ENCODE measurements at regions not wholly inside any gene's neighbourhood (a gene's known extent, or its start where the extent isn't known, plus 50 kb on each side); places are given as distances from the start of the nearest gene placed in this dataset.

DNA sequence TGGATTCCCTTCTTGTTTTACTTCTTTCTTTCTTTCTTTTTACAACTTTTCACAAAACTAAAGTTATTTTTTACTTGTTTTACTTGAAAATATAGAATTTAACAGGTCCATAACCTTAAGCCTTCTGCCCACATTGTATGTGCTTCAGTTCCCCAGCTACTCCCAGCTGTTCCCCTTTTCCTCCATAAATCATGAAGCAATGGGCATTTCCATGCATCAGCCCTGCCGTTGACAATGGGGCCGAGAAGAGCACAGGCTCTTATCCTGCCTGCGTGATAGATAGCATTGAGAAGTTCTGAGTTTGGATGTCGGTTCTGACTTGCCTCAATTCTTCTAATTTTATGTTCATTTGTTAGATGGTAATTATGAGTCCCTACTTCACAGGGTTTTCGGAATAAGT, 583.8 kb downstream of the CDH26 start:
- Histone ChIP-seq H3K9ac (ENCODE audit: insufficient read depth in 1 of 2, low read length in 2 of 2) (no peak overlapping the region), H3K4me1 (ENCODE audit: control insufficient read depth in 5 of 5, insufficient read depth in 5 of 5, low read length in 5 of 5) (peaks cover 0 to 5% (median 0%) of the 10 kb centered on the region in 5 donors), H3K27me3 (ENCODE audit: control insufficient read depth in 3 of 3, insufficient read depth in 3 of 3, low read length in 2 of 3) (no peaks in the 10 kb centered on the region), H3K9me3 (ENCODE audit: control insufficient read depth in 4 of 4, insufficient read depth in 3 of 4, low read length in 3 of 4) (no peaks in the 10 kb centered on the region), H3K27ac (ENCODE audit: low read depth in 1 of 2, low read length in 1 of 2) (no peak overlapping the region), H3K4me3 (no peak overlapping the region), H3K36me3 (ENCODE audit: control insufficient read depth in 4 of 4, insufficient read depth in 4 of 4, low read length in 4 of 4) (no peaks in the 10 kb centered on the region)
- 32 to 36% methylated on average over 5 of the region's 5 CpGs for WGBS, 2 donors
- ATAC-seq (ENCODE audit: insufficient read depth, low FRiP score) (no peak), DNase-seq (no peak)
- TF ChIP-seq, protein P1, sequence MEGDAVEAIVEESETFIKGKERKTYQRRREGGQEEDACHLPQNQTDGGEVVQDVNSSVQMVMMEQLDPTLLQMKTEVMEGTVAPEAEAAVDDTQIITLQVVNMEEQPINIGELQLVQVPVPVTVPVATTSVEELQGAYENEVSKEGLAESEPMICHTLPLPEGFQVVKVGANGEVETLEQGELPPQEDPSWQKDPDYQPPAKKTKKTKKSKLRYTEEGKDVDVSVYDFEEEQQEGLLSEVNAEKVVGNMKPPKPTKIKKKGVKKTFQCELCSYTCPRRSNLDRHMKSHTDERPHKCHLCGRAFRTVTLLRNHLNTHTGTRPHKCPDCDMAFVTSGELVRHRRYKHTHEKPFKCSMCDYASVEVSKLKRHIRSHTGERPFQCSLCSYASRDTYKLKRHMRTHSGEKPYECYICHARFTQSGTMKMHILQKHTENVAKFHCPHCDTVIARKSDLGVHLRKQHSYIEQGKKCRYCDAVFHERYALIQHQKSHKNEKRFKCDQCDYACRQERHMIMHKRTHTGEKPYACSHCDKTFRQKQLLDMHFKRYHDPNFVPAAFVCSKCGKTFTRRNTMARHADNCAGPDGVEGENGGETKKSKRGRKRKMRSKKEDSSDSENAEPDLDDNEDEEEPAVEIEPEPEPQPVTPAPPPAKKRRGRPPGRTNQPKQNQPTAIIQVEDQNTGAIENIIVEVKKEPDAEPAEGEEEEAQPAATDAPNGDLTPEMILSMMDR (IDR thresholded peaks at IDR 0.05; ENCODE audit: control extremely low read depth, extremely low read depth), result no peak

DNA sequence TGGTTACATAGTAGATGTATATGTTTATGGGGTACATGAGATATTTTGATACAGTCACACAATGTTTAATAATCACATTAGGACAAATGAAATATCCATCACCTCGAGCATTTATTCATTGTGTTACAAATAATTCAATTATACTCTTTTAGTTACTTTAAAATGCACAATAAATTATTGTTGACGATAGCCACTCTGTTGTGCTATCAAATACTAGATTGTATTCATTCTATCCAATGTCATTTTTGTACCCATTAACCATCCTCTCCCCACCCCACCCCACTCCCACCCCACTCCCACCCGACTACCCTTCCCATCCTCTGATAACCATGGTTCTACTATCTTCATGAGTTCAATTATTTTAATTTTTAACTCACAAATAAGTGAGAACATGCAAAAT, 585.4 kb downstream of the CDH26 start:
- 85 to 88% methylated on average over 3 of the region's 3 CpGs for WGBS, 2 donors
- DNase-seq (no peak), ATAC-seq (ENCODE audit: insufficient read depth, low FRiP score) (no peak)
- Histone ChIP-seq H3K9me3 (ENCODE audit: control insufficient read depth in 4 of 4, insufficient read depth in 3 of 4, low read length in 3 of 4) (no peaks in the 10 kb centered on the region), H3K9ac (ENCODE audit: insufficient read depth in 1 of 2, low read length in 2 of 2) (no peak overlapping the region), H3K4me3 (no peak overlapping the region), H3K4me1 (ENCODE audit: control insufficient read depth in 5 of 5, insufficient read depth in 5 of 5, low read length in 5 of 5) (peaks cover 0 to 5% (median 0%) of the 10 kb centered on the region in 5 donors), H3K27ac (ENCODE audit: low read depth in 1 of 2, low read length in 1 of 2) (no peak overlapping the region), H3K27me3 (ENCODE audit: control insufficient read depth in 3 of 3, insufficient read depth in 3 of 3, low read length in 2 of 3) (no peaks in the 10 kb centered on the region), H3K36me3 (ENCODE audit: control insufficient read depth in 4 of 4, insufficient read depth in 4 of 4, low read length in 4 of 4) (no peaks in the 10 kb centered on the region)
- TF ChIP-seq, protein P1 (IDR thresholded peaks at IDR 0.05; ENCODE audit: control extremely low read depth, extremely low read depth), result no peak

- DNase-seq (peak in 1 of 3 donors; percentile 41), ATAC-seq (ENCODE audit: insufficient read depth, low FRiP score) (no peak)
- TF ChIP-seq, protein P1 (IDR thresholded peaks at IDR 0.05; ENCODE audit: control extremely low read depth, extremely low read depth), result no peak
- Histone ChIP-seq H3K9me3 (ENCODE audit: control insufficient read depth in 4 of 4, insufficient read depth in 3 of 4, low read length in 3 of 4) (peaks cover 0 to 7% (median 0%) of the 10 kb centered on the region in 4 donors), H3K4me3 (no peak overlapping the region), H3K27ac (ENCODE audit: low read depth in 1 of 2, low read length in 1 of 2) (no peak overlapping the region), H3K9ac (ENCODE audit: insufficient read depth in 1 of 2, low read length in 2 of 2) (no peak overlapping the region), H3K36me3 (ENCODE audit: control insufficient read depth in 4 of 4, insufficient read depth in 4 of 4, low read length in 4 of 4) (no peaks in the 10 kb centered on the region), H3K4me1 (ENCODE audit: control insufficient read depth in 5 of 5, insufficient read depth in 5 of 5, low read length in 5 of 5) (no peaks in the 10 kb centered on the region), H3K27me3 (ENCODE audit: control insufficient read depth in 3 of 3, insufficient read depth in 3 of 3, low read length in 2 of 3) (peaks cover 0 to 6% (median 0%) of the 10 kb centered on the region in 3 donors)
- WGBS, 2 donors, result 72 to 76% methylated on average over 5 of the region's 5 CpGs
These were observed 594.9 kb downstream of the CDH26 start for GRCh38 chr20:60553095-60553494.

DNA sequence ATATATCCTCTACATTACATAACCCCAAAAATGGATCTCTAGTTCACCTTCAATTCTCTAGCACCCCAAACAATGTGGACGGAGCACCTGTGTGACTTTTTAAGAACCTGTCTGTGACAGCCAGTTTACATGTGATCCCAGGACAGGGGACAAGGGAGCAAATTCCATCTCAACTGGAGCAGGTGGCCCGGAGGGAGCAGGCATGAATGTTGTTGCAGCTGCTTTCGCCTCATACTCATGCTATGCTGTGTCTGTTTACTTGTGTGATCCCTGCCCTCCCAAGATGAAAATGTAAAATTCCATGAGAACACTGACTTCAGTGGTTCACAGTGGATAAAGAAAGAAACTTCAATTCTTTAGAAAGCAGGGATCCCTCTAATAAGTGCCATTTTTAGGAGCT, 600.3 kb downstream of the CDH26 start:
- Histone ChIP-seq H3K4me3 (no peak overlapping the region), H3K4me1 (ENCODE audit: control insufficient read depth in 5 of 5, insufficient read depth in 5 of 5, low read length in 5 of 5) (no peaks in the 10 kb centered on the region), H3K27ac (ENCODE audit: low read depth in 1 of 2, low read length in 1 of 2) (no peak overlapping the region), H3K27me3 (ENCODE audit: control insufficient read depth in 3 of 3, insufficient read depth in 3 of 3, low read length in 2 of 3) (peaks cover 0 to 6% (median 0%) of the 10 kb centered on the region in 3 donors), H3K9ac (ENCODE audit: insufficient read depth in 1 of 2, low read length in 2 of 2) (no peak overlapping the region), H3K9me3 (ENCODE audit: control insufficient read depth in 4 of 4, insufficient read depth in 3 of 4, low read length in 3 of 4) (peaks cover 0 to 4% (median 0%) of the 10 kb centered on the region in 4 donors), H3K36me3 (ENCODE audit: control insufficient read depth in 4 of 4, insufficient read depth in 4 of 4, low read length in 4 of 4) (no peaks in the 10 kb centered on the region)
- WGBS, 2 donors, result 73 to 84% methylated on average over 3 of the region's 3 CpGs
- ATAC-seq (ENCODE audit: insufficient read depth, low FRiP score) (no peak), DNase-seq (no peak)
- TF ChIP-seq, protein P1 (IDR thresholded peaks at IDR 0.05; ENCODE audit: control extremely low read depth, extremely low read depth), result no peak

Data from lung (tissue), 11 donors.